ENCODE measurements at regions not wholly inside any gene's neighbourhood (a gene's known extent, or its start where the extent isn't known, plus 50 kb on each side); places are given as distances from the start of the nearest gene placed in this dataset.

DNA sequence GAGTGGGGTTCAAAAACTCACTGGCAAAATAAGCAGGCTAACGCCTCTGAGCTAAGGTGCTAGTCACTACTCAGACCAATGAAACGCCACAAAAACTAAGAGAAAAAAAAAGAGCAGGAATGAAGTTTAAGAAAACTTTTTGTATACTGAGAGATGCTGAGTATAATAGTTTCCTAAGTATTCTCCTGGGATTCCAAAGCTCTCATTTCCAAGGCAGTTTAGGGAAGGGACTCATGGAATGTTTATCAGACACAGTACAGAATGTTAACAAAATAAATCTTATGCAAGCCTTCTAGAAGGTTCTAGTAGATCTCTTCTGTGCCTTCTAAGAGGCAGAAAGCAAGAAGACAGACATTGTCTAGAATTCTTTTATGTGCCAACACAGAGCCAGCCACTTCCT is 361.9 kb downstream of the MTRR start:
- in situ Hi-C loops (cut with MboI; ENCODE audit: low sequenced_read_pairs, unreplicated experiment), result no loop called here
- no peak for DNase-seq (ENCODE audit: low spot score)
- TF ChIP-seq, protein P1, sequence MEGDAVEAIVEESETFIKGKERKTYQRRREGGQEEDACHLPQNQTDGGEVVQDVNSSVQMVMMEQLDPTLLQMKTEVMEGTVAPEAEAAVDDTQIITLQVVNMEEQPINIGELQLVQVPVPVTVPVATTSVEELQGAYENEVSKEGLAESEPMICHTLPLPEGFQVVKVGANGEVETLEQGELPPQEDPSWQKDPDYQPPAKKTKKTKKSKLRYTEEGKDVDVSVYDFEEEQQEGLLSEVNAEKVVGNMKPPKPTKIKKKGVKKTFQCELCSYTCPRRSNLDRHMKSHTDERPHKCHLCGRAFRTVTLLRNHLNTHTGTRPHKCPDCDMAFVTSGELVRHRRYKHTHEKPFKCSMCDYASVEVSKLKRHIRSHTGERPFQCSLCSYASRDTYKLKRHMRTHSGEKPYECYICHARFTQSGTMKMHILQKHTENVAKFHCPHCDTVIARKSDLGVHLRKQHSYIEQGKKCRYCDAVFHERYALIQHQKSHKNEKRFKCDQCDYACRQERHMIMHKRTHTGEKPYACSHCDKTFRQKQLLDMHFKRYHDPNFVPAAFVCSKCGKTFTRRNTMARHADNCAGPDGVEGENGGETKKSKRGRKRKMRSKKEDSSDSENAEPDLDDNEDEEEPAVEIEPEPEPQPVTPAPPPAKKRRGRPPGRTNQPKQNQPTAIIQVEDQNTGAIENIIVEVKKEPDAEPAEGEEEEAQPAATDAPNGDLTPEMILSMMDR (IDR thresholded peaks at IDR 0.05; ENCODE audit: borderline replicate concordance, control extremely low read depth, extremely low read depth, insufficient read depth, missing control alignments), result no peak

DNA sequence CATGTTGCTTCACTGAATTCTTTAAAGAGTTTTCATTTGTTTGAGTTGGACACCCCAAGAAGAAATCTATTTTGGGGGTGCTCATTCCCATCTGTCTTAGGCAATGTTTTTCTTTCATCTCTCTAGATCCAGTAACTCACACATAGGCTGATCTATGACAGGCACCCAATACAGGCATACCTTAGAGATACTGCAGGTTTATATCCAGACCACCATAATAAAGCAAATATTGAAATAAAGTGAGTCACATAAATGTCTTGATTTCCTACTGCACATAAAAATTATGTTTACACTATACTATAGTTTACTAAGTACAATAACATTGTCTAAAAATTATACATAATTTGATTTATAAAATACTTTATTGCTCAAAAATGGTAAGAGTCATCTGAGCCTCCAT is 364.5 kb downstream of the MTRR start:
- in situ Hi-C loops (cut with MboI; ENCODE audit: low sequenced_read_pairs, unreplicated experiment), result no loop called here
- TF ChIP-seq, protein P1 (IDR thresholded peaks at IDR 0.05; ENCODE audit: borderline replicate concordance, control extremely low read depth, extremely low read depth, insufficient read depth, missing control alignments), result no peak
- no peak for DNase-seq (ENCODE audit: low spot score)

DNA sequence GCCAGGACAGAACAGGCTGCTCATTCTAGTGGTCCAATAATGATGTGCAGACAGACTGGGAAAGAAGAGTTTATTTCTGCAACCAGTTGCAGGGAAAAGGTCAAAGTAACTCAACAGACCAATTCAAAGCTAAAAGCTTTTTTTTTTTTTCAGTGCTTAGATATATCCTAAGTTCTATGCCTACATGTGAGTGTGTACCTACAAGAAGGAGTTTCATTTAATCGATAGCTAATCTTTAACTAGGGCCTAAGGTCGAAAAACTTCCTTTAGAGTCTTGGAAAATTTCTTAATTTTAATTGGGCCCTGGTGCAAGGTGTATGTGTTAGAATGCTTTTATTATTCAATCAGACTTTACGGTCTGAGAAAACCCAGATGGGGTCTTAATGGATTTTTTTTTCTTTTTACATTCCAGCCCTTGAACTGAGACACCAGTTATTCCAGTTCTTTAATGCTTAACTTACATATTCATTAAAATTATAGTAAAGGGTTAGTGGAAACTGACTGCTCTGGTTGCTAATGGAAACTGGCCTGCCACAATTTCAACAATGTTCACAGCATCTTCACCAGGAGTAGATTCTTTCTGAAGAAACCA is 365.3 kb downstream of the MTRR start:
- TF ChIP-seq, protein P1 (IDR thresholded peaks at IDR 0.05; ENCODE audit: borderline replicate concordance, control extremely low read depth, extremely low read depth, insufficient read depth, missing control alignments), result no peak
- DNase-seq (ENCODE audit: low spot score), result no peak
- in situ Hi-C loops (cut with MboI; ENCODE audit: low sequenced_read_pairs, unreplicated experiment), result no loop called here

DNA sequence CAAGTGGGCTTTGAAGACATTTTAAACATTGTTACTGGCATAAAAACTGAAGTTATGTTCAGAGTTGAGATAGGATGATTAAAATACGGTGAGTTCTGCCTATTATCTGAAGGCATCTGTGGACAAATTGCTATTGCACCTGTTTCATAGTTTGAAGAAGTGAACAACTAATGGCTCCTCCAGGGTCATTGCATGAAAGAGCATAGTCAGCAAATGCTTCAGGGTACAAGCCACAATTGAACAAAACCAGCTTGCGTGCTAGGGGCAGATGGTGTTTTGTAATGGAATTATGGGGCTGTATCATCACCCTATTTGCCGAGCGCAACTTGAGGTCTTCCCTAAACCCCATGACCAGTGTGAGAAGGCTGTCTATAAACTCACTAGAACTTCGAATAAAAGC is 369.1 kb downstream of the MTRR start:
- DNase-seq (ENCODE audit: low spot score), result no peak
- TF ChIP-seq, protein P1 (IDR thresholded peaks at IDR 0.05; ENCODE audit: borderline replicate concordance, control extremely low read depth, extremely low read depth, insufficient read depth, missing control alignments), result no peak
- in situ Hi-C loops (cut with MboI; ENCODE audit: low sequenced_read_pairs, unreplicated experiment), result no loop called here

DNA sequence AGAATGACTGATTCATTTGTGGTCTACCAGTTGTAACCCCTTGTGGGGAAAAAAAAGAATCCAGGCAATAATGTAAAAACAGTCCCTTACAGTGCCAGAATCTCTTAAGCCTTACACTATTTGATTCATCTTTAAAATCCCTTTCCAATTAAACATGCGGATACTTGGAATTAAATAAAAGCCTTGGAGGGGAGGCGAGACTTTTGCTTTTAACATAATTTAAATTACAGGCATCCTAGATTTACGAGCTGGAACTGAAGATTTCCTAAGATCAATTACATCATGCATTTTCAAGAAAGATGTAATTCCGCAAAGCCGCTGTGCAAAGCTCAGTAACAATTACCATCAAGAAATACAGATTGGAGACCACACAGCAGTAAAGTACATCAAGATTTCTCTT is 370.2 kb downstream of the MTRR start:
- TF ChIP-seq, protein P1 (IDR thresholded peaks at IDR 0.05; ENCODE audit: borderline replicate concordance, control extremely low read depth, extremely low read depth, insufficient read depth, missing control alignments), result no peak
- in situ Hi-C loops (cut with MboI; ENCODE audit: low sequenced_read_pairs, unreplicated experiment), result no loop called here
- no peak for DNase-seq (ENCODE audit: low spot score)

DNA sequence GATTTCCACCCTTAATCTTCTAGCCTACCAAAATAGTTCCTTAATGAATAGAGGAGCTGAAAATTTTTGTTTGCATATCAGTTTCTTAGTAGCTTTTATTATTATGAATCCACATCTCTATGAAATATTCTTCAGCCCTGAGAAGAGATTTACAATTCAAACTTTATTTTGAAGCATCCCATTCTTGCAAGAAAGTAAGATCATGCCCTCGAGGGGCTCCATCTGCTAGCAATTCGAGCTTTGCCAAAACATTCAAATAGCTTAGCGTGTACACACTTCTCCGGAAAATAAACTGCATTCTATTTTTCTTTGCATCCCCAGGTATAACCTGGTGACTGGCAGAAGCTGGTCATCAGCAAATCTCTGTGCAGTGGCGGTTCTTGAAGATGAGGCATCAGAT is 370.7 kb downstream of the MTRR start:
- in situ Hi-C loops (cut with MboI; ENCODE audit: low sequenced_read_pairs, unreplicated experiment), result no loop called here
- DNase-seq (ENCODE audit: low spot score), result no peak
- TF ChIP-seq, protein P1 (IDR thresholded peaks at IDR 0.05; ENCODE audit: borderline replicate concordance, control extremely low read depth, extremely low read depth, insufficient read depth, missing control alignments), result no peak
